Midbrain (tissue), 1 donor: ENCODE measurements at regions not wholly inside any gene's neighbourhood (a gene's known extent, or its start where the extent isn't known, plus 50 kb on each side); places are given as distances from the start of the nearest gene placed in this dataset.
"Not testable (repeated sequence)": the region's sequence is repeated elsewhere in the genome, so short reads cannot be mapped to it uniquely, and the experiment has no call there.

Experiments
- DNase-seq: peaks from one replicate; lab custom pipeline; 2025; lab: John Stamatoyannopoulos, UW

DNA sequence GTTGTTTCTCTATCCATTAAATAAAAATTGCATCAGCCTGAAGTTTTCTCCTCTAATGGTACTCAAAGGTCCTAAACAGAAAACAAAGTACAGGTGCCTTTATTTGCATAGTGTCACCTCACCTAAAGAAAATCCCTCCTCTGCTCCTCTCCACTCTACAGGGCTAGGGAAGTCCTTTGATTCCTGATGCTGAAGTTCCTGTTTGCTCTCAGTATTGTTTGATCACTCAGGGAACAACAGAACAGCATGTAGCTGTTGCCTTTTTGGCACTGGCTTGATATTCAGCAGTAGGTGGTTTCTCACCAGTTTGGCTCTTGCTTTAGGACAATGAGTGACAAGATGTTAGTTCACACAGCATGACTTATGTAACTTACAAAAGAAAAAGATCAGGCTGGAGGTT, 156.2 kb upstream of the SLC7A11 start:
- no peak for DNase-seq

DNA sequence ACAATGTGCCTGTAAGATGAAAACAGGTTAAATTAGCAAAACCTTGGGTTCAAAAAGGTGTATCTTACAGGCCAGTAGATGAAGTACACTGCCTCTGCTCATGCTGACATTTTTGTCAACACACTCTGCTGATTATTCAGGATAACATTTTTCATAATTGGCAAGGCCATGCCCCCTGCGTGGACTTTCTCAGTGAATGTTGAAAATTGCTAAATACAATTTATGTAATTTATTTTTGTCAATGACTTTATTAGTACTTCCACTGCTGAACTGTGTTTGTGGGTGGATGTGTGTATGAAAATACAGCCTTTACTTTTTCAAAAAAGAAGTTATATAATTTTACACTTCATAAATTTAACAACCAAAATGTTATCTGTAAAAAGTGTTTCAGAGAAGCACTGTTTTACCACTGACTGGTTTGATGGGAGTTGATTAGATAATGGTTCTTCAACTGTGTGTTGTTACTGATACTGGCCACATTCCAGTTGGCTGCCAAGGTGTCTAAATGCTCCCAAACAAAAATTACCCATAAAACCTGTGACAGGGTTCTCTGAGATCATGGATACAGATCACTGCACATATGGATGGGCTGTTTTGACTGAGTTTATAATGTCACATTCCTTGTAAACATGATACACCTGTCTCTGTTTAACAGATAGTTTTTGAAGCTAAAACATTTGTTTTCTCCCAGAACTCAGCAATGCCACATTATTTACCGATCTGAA, 151.9 kb upstream of the SLC7A11 start:
- DNase-seq, result no peak

DNA sequence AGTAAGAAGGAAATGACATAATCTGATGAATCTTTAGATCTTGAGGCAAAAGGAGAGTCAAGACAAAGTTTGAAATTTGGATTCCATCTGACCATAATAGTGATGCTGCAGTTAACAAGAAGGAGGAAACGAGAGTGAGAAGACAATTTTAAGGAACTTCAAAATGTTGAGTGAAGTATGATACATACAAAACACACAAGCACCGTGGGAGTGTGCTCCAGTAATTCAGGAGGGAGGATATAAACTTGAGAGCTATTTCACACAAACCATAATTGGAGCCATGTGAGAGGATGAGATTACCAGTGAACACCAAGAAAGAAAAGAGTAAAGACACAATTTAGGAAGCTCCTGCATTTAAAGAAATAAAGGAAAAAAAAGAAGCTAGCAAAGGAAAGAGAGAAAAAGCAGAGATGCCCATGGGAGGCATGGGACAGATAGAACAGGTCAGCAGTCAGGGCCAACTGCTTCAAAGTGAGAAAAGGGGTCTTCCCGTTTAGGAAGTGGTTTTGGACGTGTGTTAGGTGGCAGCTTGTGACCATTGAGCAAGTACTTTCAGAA, 150.7 kb upstream of the SLC7A11 start:
- DNase-seq, result no peak

DNA sequence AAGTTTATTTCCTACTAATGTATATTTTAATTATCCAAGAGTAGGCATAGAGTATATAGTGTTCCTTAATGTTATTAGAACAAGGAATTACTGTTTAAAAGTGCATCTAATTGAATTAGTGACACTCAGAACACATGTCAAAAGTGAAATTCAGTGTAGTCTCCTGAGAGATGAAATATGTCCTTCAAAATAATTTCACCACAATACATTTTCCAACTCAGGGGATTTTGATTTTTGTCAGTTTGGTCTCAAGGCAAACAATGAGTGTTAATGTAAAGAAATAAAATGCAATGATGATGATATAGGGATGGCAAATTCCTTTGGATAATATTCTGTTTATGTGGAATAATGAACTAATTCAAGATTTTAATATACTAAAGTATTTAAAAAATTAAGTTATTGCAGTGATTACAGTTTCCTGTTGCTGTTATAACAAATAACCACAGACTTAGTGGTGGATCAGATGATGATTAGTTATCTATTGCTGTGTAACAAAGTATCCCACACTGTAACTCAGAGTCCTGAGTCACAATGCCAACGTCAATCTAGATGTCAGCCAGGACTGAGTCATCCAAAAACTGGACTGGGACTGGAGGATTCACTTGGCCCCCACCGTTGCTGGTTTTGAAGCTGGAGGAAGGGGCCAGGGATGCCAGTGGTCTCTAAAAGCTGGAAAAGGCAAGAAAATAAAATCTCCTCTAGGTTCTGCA, 148.0 kb upstream of the SLC7A11 start:
- no peak for DNase-seq

DNA sequence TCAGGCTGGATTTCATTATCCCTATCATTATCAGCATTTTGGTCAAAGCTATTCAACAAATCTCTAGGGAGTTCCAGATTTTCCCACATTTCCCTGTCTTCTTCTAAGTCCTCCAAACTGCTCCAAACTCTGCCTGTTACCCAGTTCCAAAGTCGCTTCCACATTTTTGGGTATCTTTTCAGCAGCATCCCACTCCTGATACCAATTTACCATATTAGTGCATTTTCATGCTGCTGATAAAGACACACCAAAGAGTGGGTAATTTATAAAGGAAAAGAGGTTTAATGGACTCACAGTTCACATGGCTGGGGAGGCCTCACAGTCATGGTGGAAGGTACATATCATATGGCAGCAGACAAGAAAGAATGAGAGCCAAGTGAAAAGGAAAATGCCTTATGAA, 132.8 kb upstream of the SLC7A11 start:
- DNase-seq, result no peak

DNA sequence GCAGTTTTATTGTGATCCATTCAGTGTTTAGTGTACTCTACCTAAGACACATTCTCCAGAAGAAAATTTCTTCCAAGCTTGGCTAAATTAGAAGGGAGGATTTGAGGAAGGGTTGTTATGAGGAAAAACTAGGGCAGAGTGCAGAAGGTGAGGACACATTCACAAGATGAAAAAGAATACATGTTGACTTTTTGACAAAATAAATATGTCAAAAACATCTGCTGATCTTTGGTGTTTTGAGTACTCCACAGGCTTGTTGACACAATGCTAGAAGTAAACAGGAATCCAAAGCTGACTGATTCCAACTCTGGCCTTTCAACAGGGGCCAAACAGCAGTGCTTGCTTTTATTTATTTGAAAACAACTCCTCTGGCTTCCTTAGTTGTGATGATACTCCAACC, 125.8 kb upstream of the SLC7A11 start:
- DNase-seq, result no peak

DNA sequence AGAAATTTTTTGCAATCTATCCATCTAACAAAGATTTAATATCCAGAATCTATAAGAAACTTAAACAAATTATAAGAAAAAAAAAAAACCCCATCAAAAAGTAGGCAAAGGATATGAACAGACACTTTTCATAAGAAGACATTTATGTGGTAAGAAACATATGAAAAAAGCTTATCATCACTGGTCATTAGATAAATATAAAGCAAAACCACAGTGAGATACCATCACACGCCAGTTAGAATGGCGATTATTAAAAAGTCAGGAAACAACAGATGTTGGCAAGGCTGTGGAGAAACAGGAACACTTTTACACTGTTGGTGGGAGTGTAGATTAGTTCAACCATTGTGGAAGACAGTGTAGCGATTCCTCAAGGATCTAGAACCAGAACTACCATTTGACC, 110.3 kb upstream of the SLC7A11 start:
- DNase-seq, result not testable (repeated sequence)

DNA sequence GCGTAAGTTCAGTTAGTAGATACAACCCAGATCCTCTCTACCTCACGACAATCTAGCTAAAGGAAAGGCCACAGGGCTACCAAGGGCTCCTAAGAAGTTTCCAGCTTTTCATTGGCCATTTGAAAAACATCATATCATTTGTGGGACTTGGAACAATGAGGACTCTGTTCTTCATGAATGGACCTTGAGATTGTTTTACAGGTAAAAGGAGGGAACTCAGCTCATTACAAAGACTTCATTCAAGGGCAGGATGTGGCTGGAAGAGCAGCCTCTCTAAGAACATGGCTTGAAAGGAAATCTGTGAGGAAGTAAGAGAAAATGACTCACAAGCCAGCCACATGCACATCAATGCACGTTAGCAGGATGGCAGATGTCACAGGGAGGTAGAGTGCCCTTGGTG, 105.9 kb upstream of the SLC7A11 start:
- DNase-seq, result no peak

DNA sequence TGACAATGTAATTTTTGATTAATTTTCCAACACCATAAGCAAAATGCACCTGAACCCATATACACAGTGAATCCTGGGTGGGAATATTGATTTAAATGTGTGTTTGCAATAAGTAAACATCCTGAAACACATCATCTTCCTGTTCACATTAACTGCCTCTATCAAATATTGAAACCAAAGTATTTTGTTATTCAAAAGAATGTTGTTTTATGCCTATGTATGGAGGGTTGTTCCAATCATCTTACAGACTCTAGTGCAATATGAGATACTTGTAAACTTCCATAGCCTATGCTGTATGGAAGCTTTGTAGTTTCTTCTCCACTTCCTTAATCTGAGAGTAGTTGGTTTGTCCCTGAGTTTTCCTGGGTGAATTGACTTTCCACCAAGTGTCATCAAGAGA, 105.4 kb upstream of the SLC7A11 start:
- DNase-seq, result no peak

DNA sequence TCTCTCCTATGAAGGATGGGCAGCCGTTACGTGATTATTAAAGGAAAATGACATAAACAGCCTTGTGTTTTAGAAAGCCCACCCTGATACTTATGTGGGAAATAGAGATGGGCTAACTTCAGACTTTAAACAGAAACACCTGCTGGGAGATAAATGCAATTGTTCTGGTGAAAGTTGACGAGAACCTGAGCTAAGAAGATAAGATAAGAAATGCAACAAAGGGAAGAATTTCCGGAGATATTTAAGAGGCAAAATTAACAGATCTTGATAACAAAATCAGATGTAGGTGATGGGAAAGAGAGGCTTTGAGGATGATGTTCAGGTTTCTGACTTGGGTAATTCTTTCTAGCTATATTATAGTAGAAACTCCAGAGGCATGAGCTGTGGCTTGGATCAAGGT, 102.7 kb upstream of the SLC7A11 start:
- no peak for DNase-seq

DNA sequence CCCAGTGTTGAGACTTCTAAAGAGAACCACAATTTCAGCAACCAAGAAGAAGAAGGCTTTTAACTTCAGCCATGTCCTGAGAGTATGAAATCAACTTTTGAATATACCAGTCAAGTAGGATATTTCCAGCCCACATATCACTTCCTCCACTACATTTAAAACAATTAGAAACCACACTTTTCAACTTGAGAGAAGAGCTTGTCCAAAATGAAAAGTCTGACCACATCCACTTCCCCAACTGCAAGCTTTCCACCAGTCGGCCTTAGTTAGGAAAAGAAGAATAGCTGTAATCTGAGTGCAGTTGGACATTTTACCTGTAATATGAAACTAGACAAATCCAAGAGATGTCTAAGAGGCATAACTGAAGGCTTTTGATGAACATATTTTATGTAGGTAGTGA, 101.9 kb upstream of the SLC7A11 start:
- DNase-seq, result no peak

DNA sequence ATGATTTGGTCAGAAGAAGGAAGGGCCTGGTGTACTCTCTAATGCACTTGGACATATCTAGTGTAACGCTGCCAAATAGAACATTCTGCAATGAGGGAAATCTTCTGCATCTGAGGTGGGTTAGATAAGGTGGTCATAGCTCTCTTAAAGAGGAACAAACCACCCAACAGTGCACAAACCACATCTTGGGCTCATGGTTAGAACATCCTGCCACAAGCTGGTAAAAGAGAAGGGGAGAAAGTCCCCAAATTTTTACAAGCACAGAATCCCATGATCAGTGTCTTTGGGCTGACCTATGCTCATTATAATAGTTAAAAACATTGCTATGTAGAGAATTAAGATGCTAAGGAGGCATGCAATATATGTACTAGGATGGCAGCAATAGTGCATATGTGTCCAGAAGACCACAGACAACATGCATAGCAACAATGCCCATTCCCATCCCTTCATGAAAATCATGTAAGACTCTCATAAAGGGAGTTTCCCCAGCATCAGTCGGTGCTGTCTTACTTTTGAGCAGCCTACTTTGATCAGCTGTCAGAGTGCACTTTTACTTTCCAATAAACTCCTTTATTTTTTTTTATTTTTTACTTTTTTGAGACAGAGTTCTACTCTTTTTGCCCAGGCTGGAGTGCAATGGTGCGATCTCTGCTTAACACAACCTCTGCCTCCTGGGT, 99.7 kb upstream of the SLC7A11 start:
- DNase-seq, result no peak

DNA sequence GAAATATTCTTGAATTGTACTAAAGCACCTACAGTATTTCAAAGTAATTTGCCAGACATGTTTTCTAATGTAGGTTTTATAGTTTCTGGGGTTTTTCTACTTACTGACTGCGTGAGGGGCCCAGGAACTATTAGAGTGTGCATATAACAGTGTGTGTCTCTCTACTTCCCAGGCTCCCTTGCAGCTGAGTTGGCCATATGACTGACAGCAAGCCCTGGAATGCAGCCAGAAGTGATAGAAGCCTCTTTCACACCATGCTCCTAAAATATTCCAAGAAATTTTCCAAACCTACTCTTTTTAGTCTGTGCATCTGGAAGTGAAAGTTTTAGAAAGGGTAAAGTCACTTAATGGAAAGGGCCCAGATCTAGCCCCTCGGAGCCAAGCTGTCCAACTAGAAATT, 96.7 kb upstream of the SLC7A11 start:
- DNase-seq, result no peak

DNA sequence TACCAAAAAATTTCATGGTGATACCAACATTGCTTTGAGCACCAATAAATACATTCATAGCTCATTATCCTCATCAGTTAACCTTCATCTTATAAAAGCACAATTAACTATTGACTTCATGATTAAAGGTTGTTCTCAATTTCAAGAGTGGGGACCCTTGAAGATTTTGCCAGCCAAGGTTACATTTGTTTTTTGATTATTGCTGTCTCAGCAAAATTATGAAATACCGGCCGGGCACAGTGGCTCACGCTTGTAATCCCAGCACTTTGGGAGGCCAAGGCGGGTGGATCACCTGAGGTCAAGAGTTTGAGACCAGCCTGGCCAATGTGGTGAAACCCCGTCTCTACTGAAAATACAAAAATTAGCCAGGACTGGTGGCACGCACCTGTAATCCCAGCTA, 96.1 kb upstream of the SLC7A11 start:
- not testable (repeated sequence) for DNase-seq

DNA sequence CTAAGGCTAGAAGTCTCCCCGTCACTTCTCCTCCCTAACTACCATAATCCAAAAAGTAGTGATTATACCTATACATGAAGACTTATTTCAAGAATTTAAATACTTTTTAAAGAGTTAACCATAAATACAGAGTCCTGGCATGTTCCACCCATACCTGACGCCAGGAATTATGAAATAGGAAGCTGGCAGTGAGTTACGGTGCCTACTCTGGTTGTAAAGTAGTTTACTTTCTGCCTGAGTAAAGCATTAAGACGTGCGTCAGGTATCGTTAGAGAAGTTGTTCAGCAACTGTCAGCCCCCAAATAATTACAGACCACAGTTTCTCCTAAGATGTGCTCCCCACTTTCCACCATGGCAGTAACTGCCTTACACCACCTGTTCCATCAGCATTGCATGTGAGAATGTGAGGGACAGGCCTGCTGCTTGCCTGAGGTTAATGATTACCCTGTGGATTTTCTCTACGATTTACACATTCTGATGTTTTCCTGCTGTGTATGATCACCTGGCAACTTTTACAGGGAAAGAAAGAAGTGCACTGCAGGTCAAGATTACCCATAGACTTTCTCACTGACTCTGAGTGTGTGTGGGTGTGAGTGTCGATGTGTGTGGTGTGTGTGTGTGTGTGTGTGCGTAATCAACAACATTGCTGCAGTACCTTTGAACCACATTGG, 92.3 kb upstream of the SLC7A11 start:
- DNase-seq, result no peak

DNA sequence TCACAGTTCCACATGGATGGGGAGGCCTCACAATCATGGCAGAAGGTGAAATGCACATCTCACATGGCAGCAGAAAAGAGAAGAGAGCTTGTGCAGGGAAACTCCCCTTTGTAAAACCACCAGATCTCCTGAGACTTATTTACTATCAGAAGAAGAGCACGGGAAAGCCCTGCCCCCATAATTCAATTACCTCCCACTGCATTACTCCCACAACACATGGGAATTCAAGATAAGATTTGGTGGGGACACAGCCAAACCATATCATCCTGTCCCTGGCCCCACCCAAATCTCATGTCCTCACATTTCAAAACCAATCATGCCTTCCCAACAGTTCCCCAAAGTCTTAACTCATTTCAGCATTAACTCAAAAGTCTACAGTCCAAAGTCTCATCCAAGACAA, 90.3 kb upstream of the SLC7A11 start:
- DNase-seq, result not testable (repeated sequence)

DNA sequence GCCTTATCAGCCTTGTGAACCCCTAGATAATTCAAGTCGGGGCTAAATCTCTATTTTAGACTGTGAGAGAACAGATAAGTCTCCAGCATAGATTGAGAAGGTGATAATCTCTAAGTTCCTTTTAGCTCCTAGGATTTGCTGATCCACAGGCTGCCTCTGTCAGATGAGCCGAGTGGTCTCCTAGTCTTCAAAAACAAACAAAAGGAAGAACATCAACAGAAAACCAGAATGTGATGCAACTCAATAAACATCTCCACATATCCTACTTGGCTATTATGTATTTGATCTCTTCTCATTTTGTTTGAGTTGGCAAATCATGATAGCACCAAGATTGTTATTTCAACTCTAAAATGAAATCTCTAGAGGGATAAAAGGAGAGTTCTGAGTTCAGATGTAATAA, 88.4 kb upstream of the SLC7A11 start:
- no peak for DNase-seq

DNA sequence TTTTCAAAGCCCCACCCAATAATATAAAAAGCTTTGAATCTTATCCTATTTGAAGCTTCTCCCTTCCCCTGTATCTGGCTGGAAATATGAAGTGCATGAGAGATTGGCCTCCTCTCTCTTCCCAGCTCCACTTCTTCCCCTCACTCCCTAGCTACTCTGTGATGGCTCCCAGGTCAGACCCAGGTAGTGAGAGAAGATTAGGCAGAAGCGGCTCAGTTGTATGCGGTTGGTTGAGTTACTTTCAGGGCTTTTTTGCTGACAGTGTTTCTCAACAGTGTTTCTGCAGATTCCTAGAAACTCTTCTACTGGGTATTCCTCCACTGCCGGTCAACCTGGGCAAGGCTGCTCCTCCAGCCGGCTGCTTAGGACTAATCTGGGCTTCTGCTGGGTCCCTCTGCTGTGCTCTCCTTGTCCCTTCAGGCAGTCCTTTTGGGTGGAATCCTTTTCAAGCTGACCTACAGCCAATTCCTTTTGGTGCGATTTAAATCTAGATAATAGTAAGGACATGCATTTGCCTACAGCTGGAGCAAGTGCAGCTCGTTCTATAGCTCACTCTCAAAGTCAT, 87.4 kb upstream of the SLC7A11 start:
- DNase-seq, result no peak

DNA sequence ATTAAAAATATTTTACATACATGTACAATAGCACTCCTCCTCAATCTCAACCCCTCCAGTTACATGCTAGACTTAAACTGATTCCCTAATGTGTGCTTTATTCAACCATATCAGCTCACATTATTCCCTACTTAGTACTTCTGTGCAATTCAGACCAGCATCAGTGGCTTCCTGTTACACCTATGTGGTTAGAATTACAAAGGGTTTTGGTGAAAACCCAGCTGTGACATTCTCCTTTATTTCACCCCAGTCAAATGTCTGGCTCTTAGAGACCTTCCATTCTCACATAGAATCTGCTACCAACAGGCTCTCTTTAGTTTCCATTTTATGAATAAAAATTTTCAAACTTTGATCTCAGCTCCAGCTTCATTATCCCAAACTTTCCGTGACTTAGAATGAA, 85.2 kb upstream of the SLC7A11 start:
- DNase-seq, result no peak

DNA sequence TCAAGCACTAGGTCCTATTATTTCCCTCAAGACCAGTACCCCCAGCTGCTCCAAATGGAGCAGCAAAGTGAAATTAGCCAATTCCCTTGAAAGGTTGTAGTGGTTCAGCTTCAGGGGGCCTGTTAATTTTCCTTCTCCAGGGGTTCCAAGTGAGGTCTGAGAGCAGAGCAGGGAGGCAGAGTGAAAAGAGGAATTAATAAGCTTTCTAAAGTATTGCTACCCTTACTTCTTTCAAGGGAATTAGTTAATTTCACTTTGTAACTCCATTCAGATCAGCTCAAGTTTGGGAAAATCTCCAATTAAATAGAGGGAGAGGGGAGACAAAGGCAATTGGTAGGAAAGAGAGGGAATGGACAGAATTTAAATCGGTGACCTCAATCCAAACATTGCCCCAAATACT, 78.7 kb upstream of the SLC7A11 start:
- peak; percentile 30 for DNase-seq

DNA sequence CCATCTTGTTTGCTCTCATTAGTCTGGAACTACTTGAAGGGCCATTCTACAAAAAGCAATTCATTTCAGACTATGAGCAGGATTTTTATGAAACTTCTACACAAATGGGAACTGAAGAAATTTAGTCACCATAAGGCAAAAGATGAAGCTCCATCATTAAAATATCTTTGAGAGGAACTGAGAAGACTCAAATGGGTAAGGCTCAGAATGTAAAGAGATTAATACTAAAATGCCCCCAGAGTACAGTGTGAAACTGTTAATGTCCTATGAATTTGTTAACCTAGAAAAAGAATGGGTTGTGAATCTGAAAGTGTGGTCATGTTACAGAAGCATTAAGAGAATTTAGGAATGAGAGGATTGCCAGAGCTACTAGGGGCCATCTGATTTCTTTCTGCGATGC, 77.9 kb upstream of the SLC7A11 start:
- DNase-seq, result no peak

DNA sequence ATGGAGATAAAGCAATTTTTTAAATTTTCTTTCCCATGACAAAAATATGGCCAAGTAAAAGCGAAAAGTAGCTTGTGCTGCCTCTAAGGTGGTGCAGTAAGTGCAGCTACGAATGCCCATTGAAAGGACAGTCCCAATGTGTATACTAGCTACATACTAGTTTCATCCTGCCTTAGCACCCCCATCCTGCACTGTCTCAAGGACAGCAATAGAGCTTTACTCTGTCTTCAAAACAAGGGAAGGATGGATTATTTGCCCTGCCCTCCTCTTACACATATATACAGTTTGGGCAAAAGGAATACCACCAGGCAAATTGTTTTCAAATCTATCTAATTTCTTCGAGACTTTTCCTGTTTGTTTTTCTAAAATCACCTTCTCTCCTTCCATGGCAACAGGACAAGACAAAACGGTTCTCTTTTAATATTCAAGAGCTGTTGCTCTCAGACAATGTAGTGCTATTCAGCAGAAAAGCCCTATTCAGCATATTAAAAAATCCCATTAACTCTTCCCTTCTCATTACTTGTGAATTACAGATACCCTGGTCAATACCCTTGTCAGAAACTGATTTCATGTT, 75.1 kb upstream of the SLC7A11 start:
- no peak for DNase-seq
